GM12878 (cell line): ENCODE measurements at regions not wholly inside any gene's neighbourhood (a gene's known extent, or its start where the extent isn't known, plus 50 kb on each side); places are given as distances from the start of the nearest gene placed in this dataset.

Experiments used
- ATAC-seq: fragments of 200-7000 bp; cut with Tn5 transposase; 3 replicates; pipeline ENCODE4 v1.9.1; 2020; ENCODE audit warnings: mild to moderate bottlenecking, moderate library complexity
- BruUV-seq: library from RNA; stranded (reverse); fragments of 400-500 nt; replicated peaks from 2 replicates; lab custom pipeline; 2021; lab: Mats Ljungman, UMichigan
- CTCF ChIA-PET: fragments of 300-600 bp; sonication (Branson Sonifier 250); formaldehyde crosslinking; extraction: SDS; loops from one replicate; lab custom pipeline; 2021; ENCODE audit warnings: inconsistent platforms; lab: Yijun Ruan, JAX
- POLR2A ChIA-PET: fragments of 350-600 bp; formaldehyde crosslinking; extraction: SDS; loops from one replicate; lab custom pipeline; 2021; ENCODE audit warnings: inconsistent platforms; lab: Charles Lee
- RAD21 ChIA-PET: fragments of 300-600 bp; sonication (Branson Sonifier 250); formaldehyde crosslinking; loops from one replicate; lab custom pipeline; 2023; ENCODE audit warnings: antibody characterized with exemption; ENCODE audit not compliant: unreplicated experiment; lab: Charles Lee
- SMC1A ChIA-PET: fragments of 300-600 bp; sonication (Branson Sonifier 250); formaldehyde crosslinking; loops from one replicate; lab custom pipeline; 2023; ENCODE audit not compliant: unreplicated experiment, uncharacterized antibody; lab: Charles Lee
- DNase-seq: peaks from one replicate; pipeline ENCODE4 v3.0.0-alpha.2; 2011; ENCODE audit warnings: low read depth, low spot score
- FAIRE-seq: peaks from 3 replicates; lab custom pipeline; 2011; peaks lifted over from hg19 to GRCh38; lab: Jason Lieb, UNC
- H2AFZ ChIP-seq: 2 replicates; pipeline ENCODE4 v1.6.0; 2011; ENCODE audit warnings: low read depth, low read length, control low read depth; ENCODE audit not compliant: control insufficient read depth
- H3K27ac ChIP-seq: 2 replicates; pipeline ENCODE4 v1.5.1; 2011; ENCODE audit warnings: control low read depth; ENCODE audit not compliant: control insufficient read depth, insufficient read depth
- H3K27me3 ChIP-seq, 2 experiments: replicated peaks in 1 of 2; 2 replicates each; pipeline versions ENCODE4 v1.6.0 to v1.6.1; 2011; ENCODE audit warnings: low read length in 1 of 2; ENCODE audit not compliant: control insufficient read depth in 2 of 2, insufficient read depth in 2 of 2
- H3K36me3 ChIP-seq, 2 experiments: 2 replicates each; pipeline ENCODE4 v1.5.1; 2011; ENCODE audit warnings: low read length in 1 of 2; ENCODE audit not compliant: control insufficient read depth in 2 of 2, insufficient read depth in 2 of 2
- H3K4me1 ChIP-seq: 2 replicates; pipeline ENCODE4 v1.6.1; 2011; ENCODE audit warnings: mild to moderate bottlenecking, low read length, moderate library complexity, mixed read lengths; ENCODE audit not compliant: control insufficient read depth, insufficient read depth
- H3K4me2 ChIP-seq: 2 replicates; pipeline ENCODE4 v1.6.0; 2011; ENCODE audit warnings: control low read depth; ENCODE audit not compliant: control insufficient read depth, insufficient read depth
- H3K4me3 ChIP-seq: fragments of 200-600 bp; sonication (generic); 2 replicates; pipeline ENCODE4 v1.5.1; 2016
- H3K79me2 ChIP-seq: 2 replicates; pipeline ENCODE4 v1.6.0; 2011; ENCODE audit warnings: low read length; ENCODE audit not compliant: control insufficient read depth, insufficient read depth
- H3K9ac ChIP-seq: 2 replicates; pipeline ENCODE4 v1.8.0; 2011; ENCODE audit warnings: low read length, control low read depth, mixed read lengths; ENCODE audit not compliant: control insufficient read depth, insufficient read depth
- H3K9me3 ChIP-seq: replicated peaks from 3 replicates; pipeline ENCODE4 v1.5.1; 2011; ENCODE audit warnings: mild to moderate bottlenecking, low read length; ENCODE audit not compliant: control insufficient read depth, insufficient read depth
- H4K20me1 ChIP-seq: 2 replicates; pipeline ENCODE4 v1.6.0; 2011; ENCODE audit not compliant: control insufficient read depth, insufficient read depth
- CREM ChIP-seq: IDR thresholded peaks from 2 replicates; pipeline ENCODE4 v1.6.1; 2014; ENCODE audit warnings: antibody characterized with exemption, low read depth
- IRF3 ChIP-seq: fragments of 450-650 bp; IDR thresholded peaks from 2 replicates; pipeline ENCODE4 v1.6.1; 2014; ENCODE audit warnings: mild to moderate bottlenecking
- KDM1A ChIP-seq: fragments of 200-600 bp; sonication (generic); IDR thresholded peaks from 2 replicates; pipeline ENCODE4 v1.6.1; 2016; ENCODE audit warnings: borderline replicate concordance
- KLF5 ChIP-seq: fragments of 450-650 bp; IDR thresholded peaks from 2 replicates; pipeline ENCODE4 v1.6.1; 2014; ENCODE audit warnings: mild to moderate bottlenecking; ENCODE audit not compliant: partially characterized antibody
- MTA3 ChIP-seq: IDR thresholded peaks from 2 replicates; pipeline ENCODE4 v1.6.1; 2012; ENCODE audit warnings: low read length, inconsistent platforms, borderline replicate concordance
- MXI1 ChIP-seq: fragments of 150-350 bp; IDR thresholded peaks from 2 replicates; pipeline ENCODE4 v1.6.1; 2011; ENCODE audit warnings: low read depth, mild to moderate bottlenecking, inconsistent platforms, low read length, improper control_type of control experiment
- NR2C1 ChIP-seq: fragments of 450-650 bp; IDR thresholded peaks from 2 replicates; pipeline ENCODE4 v1.6.1; 2017; ENCODE audit warnings: antibody characterized with exemption, mild to moderate bottlenecking, moderate library complexity
- NR2C2 ChIP-seq: IDR thresholded peaks from 2 replicates; pipeline ENCODE4 v1.6.1; 2011; ENCODE audit warnings: borderline replicate concordance, low read depth; ENCODE audit not compliant: control insufficient read depth, insufficient read length
- PAX5 ChIP-seq: IDR thresholded peaks from 2 replicates; pipeline ENCODE4 v1.6.1; 2011; ENCODE audit warnings: low read depth, low read length, borderline replicate concordance
- POLR2AphosphoS5 ChIP-seq: IDR thresholded peaks from 2 replicates; pipeline ENCODE4 v1.6.1; 2011; ENCODE audit warnings: mild to moderate bottlenecking, low read length, inconsistent platforms
- RCOR1 ChIP-seq: conservative IDR thresholded peaks from 2 replicates; pipeline ENCODE4 v1.6.1; 2012; ENCODE audit warnings: low read depth, low read length, improper control_type of control experiment
- RFX5 ChIP-seq: IDR thresholded peaks from 2 replicates; pipeline ENCODE4 v1.6.1; 2011; ENCODE audit warnings: low read depth, low read length, improper control_type of control experiment
- SMAD5 ChIP-seq: IDR thresholded peaks from 2 replicates; pipeline ENCODE4 v1.6.1; 2016; ENCODE audit warnings: antibody characterized with exemption, low read depth
- SP1 ChIP-seq: IDR thresholded peaks from one replicate; pipeline ENCODE4 v1.6.1; 2011; ENCODE audit warnings: low read depth, low read length
- SREBF1 ChIP-seq: IDR thresholded peaks from 2 replicates; pipeline ENCODE4 v1.6.1; 2012; ENCODE audit warnings: mild to moderate bottlenecking, low read length
- TARDBP ChIP-seq: IDR thresholded peaks from 2 replicates; pipeline ENCODE4 v1.6.1; 2016; ENCODE audit warnings: borderline replicate concordance
- TBL1XR1 ChIP-seq: IDR thresholded peaks from 2 replicates; pipeline ENCODE4 v1.6.1; 2012; ENCODE audit warnings: low read depth, low read length, improper control_type of control experiment
- USF1 ChIP-seq: IDR thresholded peaks from 2 replicates; pipeline ENCODE4 v1.6.1; 2011; ENCODE audit warnings: borderline replicate concordance, low read depth, mild to moderate bottlenecking, moderate library complexity, mixed read lengths, low read length; ENCODE audit not compliant: insufficient read depth; ENCODE audit errors: extremely low read length
- YY1 ChIP-seq: IDR thresholded peaks from 2 replicates; pipeline ENCODE4 v1.6.1; 2011; ENCODE audit warnings: low read depth, mild to moderate bottlenecking, low read length
- WGBS: methylation state at CpG from one replicate; pipeline ENCODE4 v1.1.6; 2016; ENCODE audit warnings: low lambda C conversion rate; ENCODE audit not compliant: insufficient replicate concordance, insufficient coverage; ENCODE audit errors: missing lambda C conversion rate; 5-methylcytosine and 5-hydroxymethylcytosine counted together
- in situ Hi-C: fragments of 300-500 bp; cut with MboI; formaldehyde crosslinking; loops from 9 replicates; pipeline ENCODE4 v1.14.3; 2018; ENCODE audit warnings: mixed read lengths
- intact Hi-C: fragments of 100-400 bp; cut with micrococcal nuclease; formaldehyde crosslinking; loops from one replicate; pipeline ENCODE4 v1.14.2; 2022; ENCODE audit not compliant: unreplicated experiment
- TF ChIP-seq, protein P1 (sequence below): fragments of 450-650 bp; formaldehyde crosslinking; IDR thresholded peaks from 2 replicates; pipeline ENCODE4 v1.4.0; 2020; ENCODE audit warnings: mild to moderate bottlenecking, moderate library complexity

DNA sequence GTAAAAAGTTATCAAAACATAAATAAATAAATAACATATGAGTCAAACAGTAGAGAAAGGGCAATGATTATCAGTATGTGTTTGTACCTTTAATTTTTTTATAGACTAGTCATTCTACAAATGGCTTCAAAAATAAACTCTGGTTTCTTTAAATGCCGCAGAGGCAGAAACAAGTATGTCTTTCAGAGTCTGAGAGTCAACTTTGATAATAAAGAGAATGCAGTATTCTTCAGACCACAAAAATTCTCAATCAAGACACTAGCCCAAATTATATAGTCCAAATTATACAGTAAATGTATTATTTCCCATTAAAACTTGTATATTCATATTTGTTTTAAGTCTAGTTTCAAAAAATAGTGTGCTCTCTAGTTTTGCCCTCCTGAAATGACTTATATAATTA is 1142.3 kb downstream of the NXPH1 start (continued):
- TF ChIP-seq, protein P1, sequence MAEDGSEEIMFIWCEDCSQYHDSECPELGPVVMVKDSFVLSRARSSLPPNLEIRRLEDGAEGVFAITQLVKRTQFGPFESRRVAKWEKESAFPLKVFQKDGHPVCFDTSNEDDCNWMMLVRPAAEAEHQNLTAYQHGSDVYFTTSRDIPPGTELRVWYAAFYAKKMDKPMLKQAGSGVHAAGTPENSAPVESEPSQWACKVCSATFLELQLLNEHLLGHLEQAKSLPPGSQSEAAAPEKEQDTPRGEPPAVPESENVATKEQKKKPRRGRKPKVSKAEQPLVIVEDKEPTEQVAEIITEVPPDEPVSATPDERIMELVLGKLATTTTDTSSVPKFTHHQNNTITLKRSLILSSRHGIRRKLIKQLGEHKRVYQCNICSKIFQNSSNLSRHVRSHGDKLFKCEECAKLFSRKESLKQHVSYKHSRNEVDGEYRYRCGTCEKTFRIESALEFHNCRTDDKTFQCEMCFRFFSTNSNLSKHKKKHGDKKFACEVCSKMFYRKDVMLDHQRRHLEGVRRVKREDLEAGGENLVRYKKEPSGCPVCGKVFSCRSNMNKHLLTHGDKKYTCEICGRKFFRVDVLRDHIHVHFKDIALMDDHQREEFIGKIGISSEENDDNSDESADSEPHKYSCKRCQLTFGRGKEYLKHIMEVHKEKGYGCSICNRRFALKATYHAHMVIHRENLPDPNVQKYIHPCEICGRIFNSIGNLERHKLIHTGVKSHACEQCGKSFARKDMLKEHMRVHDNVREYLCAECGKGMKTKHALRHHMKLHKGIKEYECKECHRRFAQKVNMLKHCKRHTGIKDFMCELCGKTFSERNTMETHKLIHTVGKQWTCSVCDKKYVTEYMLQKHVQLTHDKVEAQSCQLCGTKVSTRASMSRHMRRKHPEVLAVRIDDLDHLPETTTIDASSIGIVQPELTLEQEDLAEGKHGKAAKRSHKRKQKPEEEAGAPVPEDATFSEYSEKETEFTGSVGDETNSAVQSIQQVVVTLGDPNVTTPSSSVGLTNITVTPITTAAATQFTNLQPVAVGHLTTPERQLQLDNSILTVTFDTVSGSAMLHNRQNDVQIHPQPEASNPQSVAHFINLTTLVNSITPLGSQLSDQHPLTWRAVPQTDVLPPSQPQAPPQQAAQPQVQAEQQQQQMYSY (CRISPR knock-in tag): no peak
- no peak for TF ChIP-seq YY1
- TF ChIP-seq, all 136 proteins: peak for 0

- ATAC-seq (no peak), FAIRE-seq (no peak), DNase-seq (no peak)
- WGBS: 20% methylated on average over 2 of the region's 2 CpGs
- Histone ChIP-seq H4K20me1 (no peaks in the 10 kb centered on the region), H3K36me3 (no peaks in the 10 kb centered on the region), H3K4me3 (no peak overlapping the region), H3K9ac (no peak overlapping the region), H3K4me2 (no peak overlapping the region), H3K79me2 (no peaks in the 10 kb centered on the region), H3K27ac (no peak overlapping the region), H3K27me3 (no peaks in the 10 kb centered on the region), H3K9me3 (no peaks in the 10 kb centered on the region), H3K4me1 (no peaks in the 10 kb centered on the region), H2AFZ (no peak overlapping the region)
- intact Hi-C loops (no loop called here), in situ Hi-C loops (no loop called here)
- ChIA-PET CTCF (no interaction called here), SMC1A (no interaction called here), RAD21 (no interaction called here), POLR2A (no interaction called here)
- no TSS peak for BruUV-seq
- TF ChIP-seq NR2C1 (no peak), SREBF1 (no peak), USF1 (no peak), KLF5 (no peak), MXI1 (no peak), RCOR1 (no peak), SMAD5 (no peak), SP1 (no peak), CREM (no peak), TARDBP (no peak), KDM1A (no peak), RFX5 (no peak), NR2C2 (no peak), PAX5 (no peak), TBL1XR1 (no peak), IRF3 (no peak), POLR2AphosphoS5 (no peak), MTA3 (no peak)
Observed at GRCh38 chr7:9582824-9583223, 1149.4 kb downstream of the NXPH1 start.
